ENCODE measurements at regions not wholly inside any gene's neighbourhood (a gene's known extent, or its start where the extent isn't known, plus 50 kb on each side); places are given as distances from the start of the nearest gene placed in this dataset.

GRCh38 chr12:94790825-94791224 lies 140.5 kb upstream of the TMCC3 start:
- no peaks in the 10 kb centered on the region for H4K20me1 ChIP-seq (ENCODE audit: insufficient read depth)
- H3K79me2 ChIP-seq (ENCODE audit: insufficient read depth, low read length): no peaks in the 10 kb centered on the region
- ATAC-seq (no peak), DNase-seq (ENCODE audit: low read depth, low spot score) (no peak)
- no peaks in the 10 kb centered on the region for H3K36me3 ChIP-seq (ENCODE audit: control insufficient read depth in 1 of 2, insufficient read depth in 2 of 2, low read length in 2 of 2)
- H3K9me2 ChIP-seq (ENCODE audit: insufficient read depth): no peaks in the 10 kb centered on the region
- BruUV-seq (replicated peaks): no TSS peak
- ChIA-PET CTCF (no interaction called here), RAD21 (ENCODE audit: low non-redundant PET in 1 of 2, low total read pairs in 2 of 2, uncharacterized antibody in 2 of 2, unreplicated experiment in 2 of 2) (no interaction called here), POLR2A (no interaction called here)
- intact Hi-C loops (cut with micrococcal nuclease): no loop called here
- H3K27ac ChIP-seq (ENCODE audit: low read depth, low read length): no peak overlapping the region
- no peak overlapping the region for H3K9ac ChIP-seq (ENCODE audit: low read length)
- no peak overlapping the region for H2AFZ ChIP-seq (ENCODE audit: low read depth, low read length, poor library complexity, severe bottlenecking)
- no peak overlapping the region for H3K4me3 ChIP-seq (replicated peaks in 1 of 2; ENCODE audit: low read depth in 1 of 2, low read length in 2 of 2)
- H3K4me1 ChIP-seq (ENCODE audit: control insufficient read depth in 1 of 2, insufficient read depth in 2 of 2, low read length in 2 of 2): peaks cover 7 to 11% of the 10 kb centered on the region in 2 experiments
- no peaks in the 10 kb centered on the region for H3K9me3 ChIP-seq (ENCODE audit: control insufficient read depth in 1 of 2, insufficient read depth in 1 of 2, low read depth in 1 of 2, low read length in 2 of 2)
- H3K4me2 ChIP-seq (ENCODE audit: low read length): no peak overlapping the region
- TF ChIP-seq ELF1 (IDR thresholded peaks at IDR 0.05; ENCODE audit: borderline replicate concordance, low read depth): no peak
- TF ChIP-seq CEBPB (IDR thresholded peaks at IDR 0.05; ENCODE audit: low read depth): no peak
- TF ChIP-seq SRF (IDR thresholded peaks at IDR 0.05; ENCODE audit: low read depth): no peak
- no peak for TF ChIP-seq REST (IDR thresholded peaks at IDR 0.05; ENCODE audit: low read depth)
- no peak for TF ChIP-seq EZH2 (IDR thresholded peaks at IDR 0.05)
- no peak for TF ChIP-seq RAD21 (IDR thresholded peaks at IDR 0.05; ENCODE audit: low read depth)
- TF ChIP-seq SIN3A (IDR thresholded peaks at IDR 0.05; ENCODE audit: low read depth): no peak
- no peak for TF ChIP-seq ZNF274 (IDR thresholded peaks at IDR 0.05; ENCODE audit: low read depth, low read length)
- TF ChIP-seq YY1 (IDR thresholded peaks at IDR 0.05; ENCODE audit: extremely low read depth, insufficient replicate concordance, low read depth, low read length): no peak
- TF ChIP-seq ZFX (IDR thresholded peaks at IDR 0.05): no peak
- no peak for TF ChIP-seq CTCF (IDR thresholded peaks at IDR 0.05 in 2 of 3, conservative IDR thresholded peaks at IDR 0.05 in 1 of 3; ENCODE audit: borderline replicate concordance in 1 of 3, insufficient read depth in 1 of 3, low read depth in 2 of 3, low read length in 2 of 3)
- TF ChIP-seq, protein P1, sequence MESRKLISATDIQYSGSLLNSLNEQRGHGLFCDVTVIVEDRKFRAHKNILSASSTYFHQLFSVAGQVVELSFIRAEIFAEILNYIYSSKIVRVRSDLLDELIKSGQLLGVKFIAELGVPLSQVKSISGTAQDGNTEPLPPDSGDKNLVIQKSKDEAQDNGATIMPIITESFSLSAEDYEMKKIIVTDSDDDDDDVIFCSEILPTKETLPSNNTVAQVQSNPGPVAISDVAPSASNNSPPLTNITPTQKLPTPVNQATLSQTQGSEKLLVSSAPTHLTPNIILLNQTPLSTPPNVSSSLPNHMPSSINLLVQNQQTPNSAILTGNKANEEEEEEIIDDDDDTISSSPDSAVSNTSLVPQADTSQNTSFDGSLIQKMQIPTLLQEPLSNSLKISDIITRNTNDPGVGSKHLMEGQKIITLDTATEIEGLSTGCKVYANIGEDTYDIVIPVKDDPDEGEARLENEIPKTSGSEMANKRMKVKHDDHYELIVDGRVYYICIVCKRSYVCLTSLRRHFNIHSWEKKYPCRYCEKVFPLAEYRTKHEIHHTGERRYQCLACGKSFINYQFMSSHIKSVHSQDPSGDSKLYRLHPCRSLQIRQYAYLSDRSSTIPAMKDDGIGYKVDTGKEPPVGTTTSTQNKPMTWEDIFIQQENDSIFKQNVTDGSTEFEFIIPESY (IDR thresholded peaks at IDR 0.05; ENCODE audit: extremely low read depth, insufficient replicate concordance, low read length): no peak
- TF ChIP-seq SP1 (IDR thresholded peaks at IDR 0.05; ENCODE audit: low read depth): no peak
- TF ChIP-seq EZH2phosphoT487 (IDR thresholded peaks at IDR 0.05; ENCODE audit: borderline replicate concordance): no peak
- no peak for TF ChIP-seq CBX3 (IDR thresholded peaks at IDR 0.05; ENCODE audit: low read depth)
- TF ChIP-seq, protein P2, sequence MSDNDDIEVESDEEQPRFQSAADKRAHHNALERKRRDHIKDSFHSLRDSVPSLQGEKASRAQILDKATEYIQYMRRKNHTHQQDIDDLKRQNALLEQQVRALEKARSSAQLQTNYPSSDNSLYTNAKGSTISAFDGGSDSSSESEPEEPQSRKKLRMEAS (IDR thresholded peaks at IDR 0.05): no peak
- H3K27me3 ChIP-seq (ENCODE audit: insufficient read depth, low read length): no peaks in the 10 kb centered on the region

Measured in HCT116 (cell line).